GM23338 (cell line): ENCODE measurements at regions not wholly inside any gene's neighbourhood (a gene's known extent, or its start where the extent isn't known, plus 50 kb on each side); places are given as distances from the start of the nearest gene placed in this dataset.

Source experiments
- ATAC-seq: fragments of 200-7000 bp; cut with Tn5 transposase; 3 replicates; pipeline ENCODE4 v1.9.1; 2020
- DNase-seq: peaks from one replicate; pipeline ENCODE4 v3.0.0-alpha.2; 2015; ENCODE audit warnings: low spot score
- H2AFZ ChIP-seq: fragments of 200-600 bp; sonication (generic); 2 replicates; pipeline ENCODE4 v1.8.0; 2016; ENCODE audit warnings: antibody characterized with exemption, mild to moderate bottlenecking, moderate library complexity
- H3F3A ChIP-seq: fragments of 200-600 bp; sonication (generic); replicated peaks from 2 replicates; pipeline ENCODE4 v1.8.0; 2017; ENCODE audit warnings: antibody characterized with exemption, mixed run types, low read depth
- H3K27ac ChIP-seq: fragments of 200-600 bp; sonication (generic); 2 replicates; pipeline ENCODE4 v1.6.1; 2016; ENCODE audit warnings: low read depth
- H3K27me3 ChIP-seq: fragments of 200-600 bp; sonication (generic); 2 replicates; pipeline ENCODE4 v1.8.0; 2016; ENCODE audit warnings: mild to moderate bottlenecking, mixed run types, moderate library complexity; ENCODE audit not compliant: insufficient read depth
- H3K36me3 ChIP-seq: fragments of 200-600 bp; sonication (generic); 2 replicates; pipeline ENCODE4 v1.8.0; 2016; ENCODE audit warnings: mild to moderate bottlenecking; ENCODE audit not compliant: insufficient read depth
- H3K4me1 ChIP-seq: fragments of 200-600 bp; sonication (generic); 2 replicates; pipeline ENCODE4 v1.8.0; 2016; ENCODE audit warnings: mild to moderate bottlenecking, moderate library complexity; ENCODE audit not compliant: insufficient read depth
- H3K4me2 ChIP-seq: fragments of 200-600 bp; sonication (generic); 2 replicates; pipeline ENCODE4 v1.7.1; 2017; ENCODE audit warnings: mixed run types
- H3K4me3 ChIP-seq: fragments of 200-600 bp; sonication (generic); 2 replicates; pipeline ENCODE4 v1.6.1; 2016; ENCODE audit warnings: mixed run types
- H3K79me2 ChIP-seq: fragments of 200-600 bp; sonication (generic); replicated peaks from 2 replicates; pipeline ENCODE4 v1.8.0; 2017; ENCODE audit warnings: mild to moderate bottlenecking; ENCODE audit not compliant: insufficient read depth
- H3K9me2 ChIP-seq: fragments of 200-600 bp; sonication (generic); 2 replicates; pipeline ENCODE4 v1.8.0; 2017; ENCODE audit not compliant: insufficient read depth
- H4K20me1 ChIP-seq: fragments of 200-600 bp; sonication (generic); replicated peaks from 2 replicates; pipeline ENCODE4 v1.8.0; 2017; ENCODE audit warnings: mild to moderate bottlenecking; ENCODE audit not compliant: insufficient read depth
- H3K27ac Mint-ChIP-seq: 2 replicates; pipeline ENCODE4 v1.8.0; 2020; ENCODE audit warnings: inconsistent platforms, mild to moderate bottlenecking, moderate library complexity, mixed read lengths
- H3K27me3 Mint-ChIP-seq: 3 replicates; pipeline ENCODE4 v1.8.0; 2022; ENCODE audit warnings: low read depth, mild to moderate bottlenecking, moderate library complexity, mixed read lengths, inconsistent platforms; ENCODE audit not compliant: insufficient read depth, poor library complexity
- H3K36me3 Mint-ChIP-seq: 3 replicates; pipeline ENCODE4 v1.8.0; 2021; ENCODE audit warnings: low read depth, mild to moderate bottlenecking, inconsistent platforms, moderate library complexity, mixed read lengths
- H3K4me1 Mint-ChIP-seq: 3 replicates; pipeline ENCODE4 v1.8.0; 2020; ENCODE audit warnings: mild to moderate bottlenecking, inconsistent platforms, mixed read lengths
- H3K4me3 Mint-ChIP-seq: 3 replicates; pipeline ENCODE4 v1.8.0; 2021; ENCODE audit warnings: moderate library complexity, mild to moderate bottlenecking, inconsistent platforms, mixed read lengths
- H3K9me3 Mint-ChIP-seq: 3 replicates; pipeline ENCODE4 v1.8.0; 2020; ENCODE audit warnings: moderate library complexity, mild to moderate bottlenecking, inconsistent platforms, mixed read lengths
- CTCF ChIP-seq, 2 experiments: fragments of 200-600 bp in 1 of 2; sonication (generic) in 1 of 2; conservative IDR thresholded peaks; 2 replicates each; pipeline versions ENCODE4 v1.5.1 to v1.6.1; 2016 to 2017; ENCODE audit warnings: antibody characterized with exemption in 2 of 2, low read depth in 2 of 2, mild to moderate bottlenecking in 2 of 2, moderate library complexity in 1 of 2
- EZH2phosphoT487 ChIP-seq: fragments of 200-600 bp; sonication (generic); IDR thresholded peaks from one replicate; pipeline ENCODE4 v1.8.1; 2018; ENCODE audit warnings: antibody characterized with exemption; ENCODE audit not compliant: unreplicated experiment
- JUNB ChIP-seq: IDR thresholded peaks from one replicate; pipeline ENCODE4 v1.6.1; 2016; ENCODE audit warnings: antibody characterized with exemption; ENCODE audit not compliant: unreplicated experiment
- NANOG ChIP-seq: IDR thresholded peaks from 2 replicates; pipeline ENCODE4 v1.6.1; 2016; ENCODE audit warnings: antibody characterized with exemption, borderline replicate concordance
- POLR2AphosphoS5 ChIP-seq: IDR thresholded peaks from 2 replicates; pipeline ENCODE4 v1.6.1; 2016; ENCODE audit warnings: antibody characterized with exemption, low read depth
- REST ChIP-seq: IDR thresholded peaks from one replicate; pipeline ENCODE4 v1.6.1; 2018; ENCODE audit warnings: antibody characterized with exemption; ENCODE audit not compliant: unreplicated experiment
- ZNF114 ChIP-seq: fragments of 250-450 bp; sonication (Bioruptor Pico); IDR thresholded peaks from 2 replicates; pipeline ENCODE4 v1.5.0; 2020; ENCODE audit warnings: mild to moderate bottlenecking, moderate library complexity
- ZNF331 ChIP-seq: fragments of 250-450 bp; sonication (Bioruptor Pico); IDR thresholded peaks from 2 replicates; pipeline ENCODE4 v1.5.0; 2020; ENCODE audit warnings: low read depth, mild to moderate bottlenecking, moderate library complexity
- ZNF462 ChIP-seq: fragments of 250-450 bp; sonication (Bioruptor Pico); IDR thresholded peaks from 2 replicates; pipeline ENCODE4 v1.5.0; 2020; ENCODE audit warnings: mild to moderate bottlenecking, moderate library complexity

GRCh38 chr16:66231452-66232160, 134.9 kb upstream of the CDH5 start (continued):
- no peak for TF ChIP-seq CTCF (conservative IDR thresholded peaks at IDR 0.05; ENCODE audit: low read depth in 2 of 2)
- TF ChIP-seq ZNF331 (CRISPR knock-in tag), result no peak
- TF ChIP-seq JUNB, result no peak

GRCh38 chr16:66229651-66230050, 136.8 kb upstream of the CDH5 start:
- Histone ChIP-seq H3K4me3 (no peak overlapping the region), H4K20me1 (no peaks in the 10 kb centered on the region), H3K9me2 (no peaks in the 10 kb centered on the region), H3K4me1 (no peaks in the 10 kb centered on the region), H3F3A (no peaks in the 10 kb centered on the region), H3K27ac (no peak overlapping the region), H3K36me3 (no peaks in the 10 kb centered on the region), H3K4me2 (no peak overlapping the region), H3K27me3 (no peaks in the 10 kb centered on the region), H2AFZ (no peak overlapping the region), H3K79me2 (no peaks in the 10 kb centered on the region)
- DNase-seq, result no peak
- ATAC-seq, result no peak
- Mint-ChIP-seq H3K4me3 (no peak overlapping the region), H3K27ac (no peak overlapping the region), H3K27me3 (peaks cover 13% of the 10 kb centered on the region), H3K9me3 (no peaks in the 10 kb centered on the region), H3K4me1 (no peaks in the 10 kb centered on the region; the same call in 1 of the 3 replicates), H3K36me3 (no peaks in the 10 kb centered on the region)
- no peak for TF ChIP-seq EZH2phosphoT487
- no peak for TF ChIP-seq REST
- TF ChIP-seq ZNF462 (CRISPR knock-in tag), result no peak
- TF ChIP-seq POLR2AphosphoS5, result no peak
- TF ChIP-seq CTCF (conservative IDR thresholded peaks at IDR 0.05; ENCODE audit: low read depth in 2 of 2), result no peak
- TF ChIP-seq ZNF114, result no peak
- no peak for TF ChIP-seq ZNF331 (CRISPR knock-in tag)
- TF ChIP-seq NANOG, result no peak
